Heart right ventricle (tissue), 16 donors: ENCODE measurements at regions not wholly inside any gene's neighbourhood (a gene's known extent, or its start where the extent isn't known, plus 50 kb on each side); places are given as distances from the start of the nearest gene placed in this dataset.
A peak's percentile ranks its signal among the peaks of the same experiment; 100 is the strongest.

Experiments used
- ATAC-seq, 8 donors: fragments of 200-7000 bp; cut with Tn5 transposase; one replicate each; pipeline ENCODE4 v1.9.1; 2020; ENCODE audit warnings: mild to moderate bottlenecking in 8 of 8, moderate library complexity in 8 of 8, moderate number of reproducible peaks in 1 of 8
- DNase-seq, 2 donors: peaks; one replicate each; pipeline ENCODE4 v3.0.0-alpha.2; 2020
- H3K27ac ChIP-seq, 10 donors: fragments of 200-600 bp; sonication (generic) in 2 of 10; one replicate each; pipeline versions ENCODE4 v1.5.0 to v1.8.0; 2020 to 2022; ENCODE audit warnings: mild to moderate bottlenecking in 3 of 10
- H3K27me3 ChIP-seq, 7 donors: fragments of 200-600 bp; one replicate each; pipeline ENCODE4 v1.8.0; 2021 to 2022; ENCODE audit warnings: mild to moderate bottlenecking in 2 of 7
- H3K36me3 ChIP-seq, 9 donors: fragments of 200-600 bp; sonication (generic) in 1 of 9; one replicate each; pipeline versions ENCODE4 v1.5.0 to v1.8.0; 2020 to 2022; ENCODE audit warnings: mild to moderate bottlenecking in 2 of 9
- H3K4me1 ChIP-seq, 9 donors: fragments of 200-600 bp; sonication (generic) in 1 of 9; one replicate each; pipeline versions ENCODE4 v1.5.0 to v1.8.0; 2020 to 2022; ENCODE audit warnings: mild to moderate bottlenecking in 4 of 9
- H3K4me3 ChIP-seq, 10 donors: fragments of 200-600 bp; sonication (generic) in 2 of 10; one replicate each; pipeline versions ENCODE4 v1.5.0 to v1.8.0; 2020 to 2022; ENCODE audit warnings: mild to moderate bottlenecking in 7 of 10, moderate library complexity in 2 of 10
- H3K9me3 ChIP-seq, 11 donors: fragments of 200-600 bp in 10 of 11; sonication (generic) in 2 of 11; one replicate each; pipeline versions ENCODE4 v1.5.0 to v1.8.0; 2013 to 2022; ENCODE audit warnings: mild to moderate bottlenecking in 2 of 11, control low read depth in 1 of 11, moderate library complexity in 1 of 11
- CTCF ChIP-seq, 9 donors: fragments of 200-600 bp; sonication (generic) in 2 of 9; IDR thresholded peaks; one replicate each; pipeline versions ENCODE4 v1.5.0 to v1.8.0; 2021 to 2022; ENCODE audit warnings: antibody characterized with exemption in 9 of 9, mild to moderate bottlenecking in 5 of 9, moderate library complexity in 1 of 9
- WGBS, 2 donors: extraction: QIAGEN DNeasy Blood & Tissue Kit; methylation state at CpG; one replicate each; pipeline ENCODE4 v1.1.7; 2013; ENCODE audit warnings: inconsistent platforms in 1 of 2; 5-methylcytosine and 5-hydroxymethylcytosine counted together
- intact Hi-C, 10 donors: fragments of 100-400 bp; cut with DNase I; formaldehyde crosslinking; loops; one replicate each; pipeline versions ENCODE4 v1.11.1 to v1.14.2; 2022
- donor health status: Arrhythmogenic right ventricular cardiomyopathy.
- donor health status: ischemic (EF 13 %, LVEDD 7.1; RV severe dilation, severe dysfunction).
- donor health status: healthy with polysubstance abuse.
- donor health status: DM: no; HTN: yes; CAD: no.
- donor health status: DM: no; HTN: no; CAD: no.
- donor health status: ischemic (EF 25% LVEDD 6.9; RV normal size, moderate dysfunction).
- donor health status: ischemic (EF 25% LVEDD 5.7; RV mildly dilated, moderate dysfunction).
- donor health status: healthy.
- donor health status: DM: yes; HTN: yes; CAD: no.
- donor health status: Ischemic cardiomyopathy.
- donor health status: ischemic (EF 35%, LVEDD 5.7; RV mildly dilated, moderate dysfunction).
- donor health status: nonischemic (EF 11% LVEDD 7.7; RV severe dilation, severe dysfunction).
- donor health status: DM: yes; HTN: yes; CAD: no.
- donor health status: PGD.
- donor health status: ischemic (EF 29% LVEDD 5.4; RV normal size, mild dysfunction).
- donor health status: nonischemic (EF 23%, LVEDD 6.1; RV moderate dilation, normal function).

- 95 to 96% methylated on average over 7 of the region's 7 CpGs for WGBS, 2 donors
- H3K4me3 ChIP-seq = no peak overlapping the region
- H3K9me3 ChIP-seq = no peaks in the 10 kb centered on the region
- H3K4me1 ChIP-seq = peaks cover 5 to 18% (median 14%) of the 10 kb centered on the region in 9 donors
- H3K36me3 ChIP-seq = no peaks in the 10 kb centered on the region
- no peak overlapping the region for H3K27ac ChIP-seq
- intact Hi-C loops = no loop called here
- no peak for TF ChIP-seq CTCF (IDR thresholded peaks at IDR 0.05)
- DNase-seq (no peak), ATAC-seq (no peak)
- H3K27me3 ChIP-seq = no peaks in the 10 kb centered on the region
These were observed 105.3 kb upstream of the UBE3A start for GRCh38 chr15:25544076-25544475.

- H3K4me3 ChIP-seq = no peak overlapping the region
- H3K27me3 ChIP-seq = no peaks in the 10 kb centered on the region
- H3K4me1 ChIP-seq = peaks cover 5 to 18% (median 14%) of the 10 kb centered on the region in 9 donors
- peak in 2 of 9 donors; percentile 16 to 21 for TF ChIP-seq CTCF (IDR thresholded peaks at IDR 0.05)
- ATAC-seq (peak in 7 of 8 donors; percentile 56 to 82 (median 71)), DNase-seq (peak in 1 of 2 donors; percentile 65)
- H3K27ac ChIP-seq = peak overlapping the region in 5 of 10 donors; percentile 4 to 30 (median 26)
- intact Hi-C loops = no loop called here
- WGBS, 2 donors = 21 to 49% methylated on average over 1 of the region's 1 CpG
- H3K36me3 ChIP-seq = no peaks in the 10 kb centered on the region
- H3K9me3 ChIP-seq = no peaks in the 10 kb centered on the region
These were observed 104.4 kb upstream of the UBE3A start for GRCh38 chr15:25543196-25543595.

- intact Hi-C loops = no loop called here
- Histone ChIP-seq H3K4me3 (no peak overlapping the region), H3K9me3 (no peaks in the 10 kb centered on the region), H3K27me3 (no peaks in the 10 kb centered on the region), H3K36me3 (no peaks in the 10 kb centered on the region), H3K27ac (no peak overlapping the region), H3K4me1 (peaks cover 5 to 18% (median 14%) of the 10 kb centered on the region in 9 donors)
- no peak for DNase-seq
- no peak for ATAC-seq
- TF ChIP-seq CTCF (IDR thresholded peaks at IDR 0.05) = no peak
These were observed 102.4 kb upstream of the UBE3A start for GRCh38 chr15:25541228-25541627.

GRCh38 chr15:25536801-25537611 lies 98.2 kb upstream of the UBE3A start:
- DNase-seq = no peak
- H3K4me3 ChIP-seq = no peak overlapping the region
- no peak overlapping the region for H3K27ac ChIP-seq
- no peaks in the 10 kb centered on the region for H3K27me3 ChIP-seq
- peaks cover 0 to 14% (median 0%) of the 10 kb centered on the region in 9 donors for H3K4me1 ChIP-seq
- no peaks in the 10 kb centered on the region for H3K36me3 ChIP-seq
- no peak for ATAC-seq
- intact Hi-C loops = loop anchor here in 2 of 10 donors (10.0 kb wide), 2 partner anchors 138 to 148 kb away; no protein-coding TSS in a partner anchor
- no peak for TF ChIP-seq CTCF (IDR thresholded peaks at IDR 0.05)
- H3K9me3 ChIP-seq = no peaks in the 10 kb centered on the region
- 80 to 81% methylated on average over 7 of the region's 7 CpGs for WGBS, 2 donors
